DND-41 (cell line): ENCODE measurements at regions not wholly inside any gene's neighbourhood (a gene's known extent, or its start where the extent isn't known, plus 50 kb on each side); places are given as distances from the start of the nearest gene placed in this dataset.

Experiments used
- EZH2 ChIP-seq: IDR thresholded peaks from 3 replicates; pipeline ENCODE4 v1.6.1; 2012; ENCODE audit warnings: borderline replicate concordance, low read depth, mild to moderate bottlenecking, moderate library complexity, low read length, inconsistent platforms; ENCODE audit not compliant: severe bottlenecking
- TF ChIP-seq, protein P1 (sequence below): IDR thresholded peaks from 2 replicates; pipeline ENCODE4 v1.5.1; 2012; ENCODE audit warnings: borderline replicate concordance, low read length, moderate library complexity, mild to moderate bottlenecking; ENCODE audit not compliant: poor library complexity, severe bottlenecking; ENCODE audit errors: extremely low read depth

DNA sequence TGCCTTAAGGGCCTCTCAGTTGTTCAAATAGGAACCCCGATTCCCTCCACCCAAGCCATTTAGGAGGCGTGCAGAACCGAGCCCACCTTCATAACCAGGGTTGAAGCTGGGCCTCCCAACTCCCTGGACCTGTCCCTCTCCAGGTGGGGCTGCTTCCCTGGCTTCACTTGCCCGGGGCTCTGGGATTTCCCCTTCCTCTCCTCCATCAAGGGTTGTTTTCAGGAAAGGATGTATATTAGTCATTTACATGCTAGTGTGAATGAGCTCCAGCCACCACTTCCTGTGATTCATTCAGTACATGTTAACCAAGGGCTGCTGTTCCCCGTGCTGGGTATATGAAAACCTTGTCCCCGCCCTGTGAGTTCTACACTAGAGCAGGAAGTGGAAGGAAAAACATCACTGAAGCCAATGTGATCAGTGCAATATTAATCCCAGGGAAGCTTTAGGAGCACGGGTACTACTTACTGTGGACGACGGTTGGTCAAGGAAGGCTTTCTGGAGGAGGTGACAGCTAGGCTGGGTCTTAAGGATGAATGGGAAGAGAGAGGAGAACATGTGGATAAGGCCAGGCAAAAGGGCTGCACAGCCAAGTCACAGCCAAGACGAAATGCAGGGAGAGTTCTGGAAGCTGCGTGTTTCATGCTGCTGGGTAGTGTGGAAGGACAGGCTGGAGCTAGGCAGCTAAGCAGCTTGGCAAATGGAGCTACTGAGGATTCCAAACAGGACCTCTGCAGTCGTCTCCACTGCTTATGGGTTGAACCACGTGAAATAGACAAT is 150.1 kb upstream of the SHH start:
- TF ChIP-seq, protein P1, sequence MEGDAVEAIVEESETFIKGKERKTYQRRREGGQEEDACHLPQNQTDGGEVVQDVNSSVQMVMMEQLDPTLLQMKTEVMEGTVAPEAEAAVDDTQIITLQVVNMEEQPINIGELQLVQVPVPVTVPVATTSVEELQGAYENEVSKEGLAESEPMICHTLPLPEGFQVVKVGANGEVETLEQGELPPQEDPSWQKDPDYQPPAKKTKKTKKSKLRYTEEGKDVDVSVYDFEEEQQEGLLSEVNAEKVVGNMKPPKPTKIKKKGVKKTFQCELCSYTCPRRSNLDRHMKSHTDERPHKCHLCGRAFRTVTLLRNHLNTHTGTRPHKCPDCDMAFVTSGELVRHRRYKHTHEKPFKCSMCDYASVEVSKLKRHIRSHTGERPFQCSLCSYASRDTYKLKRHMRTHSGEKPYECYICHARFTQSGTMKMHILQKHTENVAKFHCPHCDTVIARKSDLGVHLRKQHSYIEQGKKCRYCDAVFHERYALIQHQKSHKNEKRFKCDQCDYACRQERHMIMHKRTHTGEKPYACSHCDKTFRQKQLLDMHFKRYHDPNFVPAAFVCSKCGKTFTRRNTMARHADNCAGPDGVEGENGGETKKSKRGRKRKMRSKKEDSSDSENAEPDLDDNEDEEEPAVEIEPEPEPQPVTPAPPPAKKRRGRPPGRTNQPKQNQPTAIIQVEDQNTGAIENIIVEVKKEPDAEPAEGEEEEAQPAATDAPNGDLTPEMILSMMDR = no peak
- TF ChIP-seq EZH2 = no peak
